SK-N-SH (cell line): ENCODE measurements at regions not wholly inside any gene's neighbourhood (a gene's known extent, or its start where the extent isn't known, plus 50 kb on each side); places are given as distances from the start of the nearest gene placed in this dataset.

Experiments
- CTCF ChIA-PET: fragments of 300-600, 350-600 bp; formaldehyde crosslinking; extraction: SDS; loops from one replicate; lab custom pipeline; 2021; lab: Yijun Ruan, JAX
- POLR2A ChIA-PET: fragments of 350-600 bp; sonication (Branson Sonifier 250); formaldehyde crosslinking; extraction: SDS; loops from one replicate; lab custom pipeline; 2020; ENCODE audit warnings: antibody characterized with exemption, inconsistent platforms; lab: Yijun Ruan, JAX
- DNase-seq: peaks from one replicate; pipeline ENCODE4 v3.0.0; 2012
- H2AFZ ChIP-seq: fragments of 200-600 bp; sonication (generic); 2 replicates; pipeline ENCODE4 v1.8.1; 2016; ENCODE audit warnings: antibody characterized with exemption, mild to moderate bottlenecking, low read depth
- H3F3A ChIP-seq: fragments of 200-600 bp; sonication (generic); replicated peaks from 2 replicates; pipeline ENCODE3; 2016; ENCODE audit warnings: antibody characterized with exemption, mild to moderate bottlenecking; ENCODE audit not compliant: insufficient read depth
- H3K27ac ChIP-seq, 2 experiments: fragments of 200-500 bp in 1 of 2; fragments of 200-600 bp in 1 of 2; sonication (Bioruptor generic) in 1 of 2; sonication (generic), shearing (Covaris generic) in 1 of 2; 2 replicates each; pipeline versions ENCODE4 v1.5.1 to v1.6.1; 2014 to 2016; ENCODE audit warnings: low read depth in 2 of 2, inconsistent platforms in 1 of 2, low read length in 1 of 2, mild to moderate bottlenecking in 1 of 2, mixed read lengths in 1 of 2
- H3K27me3 ChIP-seq: fragments of 200-600 bp; sonication (generic), shearing (Covaris generic); 2 replicates; pipeline ENCODE4 v1.6.1; 2016; ENCODE audit warnings: mixed run types; ENCODE audit not compliant: insufficient read depth
- H3K36me3 ChIP-seq, 2 experiments: fragments of 200-500 bp in 1 of 2; fragments of 200-600 bp in 1 of 2; sonication (Bioruptor generic) in 1 of 2; sonication (generic) in 1 of 2; replicated peaks in 1 of 2; 2 replicates each; pipeline versions ENCODE3 to v1.5.1; 2014 to 2016; ENCODE audit warnings: low read length in 1 of 2, mild to moderate bottlenecking in 1 of 2; ENCODE audit not compliant: insufficient read depth in 2 of 2, control insufficient read depth in 1 of 2
- H3K4me1 ChIP-seq, 2 experiments: fragments of 200-500 bp in 1 of 2; fragments of 200-600 bp in 1 of 2; sonication (Bioruptor generic) in 1 of 2; sonication (generic), shearing (Covaris generic) in 1 of 2; 2 replicates each; pipeline versions ENCODE4 v1.5.1 to v1.6.1; 2014 to 2016; ENCODE audit warnings: low read depth in 1 of 2, low read length in 1 of 2, mixed run types in 1 of 2; ENCODE audit not compliant: insufficient read depth in 2 of 2, control insufficient read depth in 1 of 2
- H3K4me2 ChIP-seq: fragments of 200-600 bp; sonication (generic), shearing (Covaris generic); 2 replicates; pipeline ENCODE4 v1.6.1; 2017; ENCODE audit warnings: mixed run types
- H3K4me3 ChIP-seq, 2 experiments: fragments of 200-500 bp in 1 of 2; fragments of 200-600 bp in 1 of 2; sonication (Bioruptor generic) in 1 of 2; sonication (generic), shearing (Covaris generic) in 1 of 2; 2 replicates each; pipeline versions ENCODE4 v1.5.1 to v1.8.1; 2014 to 2016; ENCODE audit warnings: low read depth in 2 of 2, inconsistent platforms in 1 of 2, low read length in 1 of 2, mild to moderate bottlenecking in 1 of 2, mixed read lengths in 1 of 2, moderate library complexity in 1 of 2
- H3K79me2 ChIP-seq: fragments of 200-600 bp; sonication (generic); 2 replicates; pipeline ENCODE4 v1.8.1; 2017; ENCODE audit warnings: mild to moderate bottlenecking; ENCODE audit not compliant: insufficient read depth
- H3K9ac ChIP-seq: fragments of 200-600 bp; sonication (generic); 2 replicates; pipeline ENCODE4 v1.6.1; 2017; ENCODE audit warnings: mixed run types
- H3K9me2 ChIP-seq: fragments of 200-600 bp; sonication (generic); 2 replicates; pipeline ENCODE4 v1.6.1; 2017; ENCODE audit warnings: mixed run types
- H3K9me3 ChIP-seq: fragments of 200-600 bp; sonication (generic); 2 replicates; pipeline ENCODE4 v1.6.1; 2017; ENCODE audit warnings: mixed run types, mild to moderate bottlenecking, moderate library complexity
- H4K20me1 ChIP-seq: fragments of 200-600 bp; sonication (generic); 2 replicates; pipeline ENCODE4 v1.6.1; 2017; ENCODE audit warnings: mild to moderate bottlenecking, mixed run types; ENCODE audit not compliant: insufficient read depth
- CHD2 ChIP-seq: fragments of 150-350 bp; IDR thresholded peaks from 2 replicates; pipeline ENCODE4 v1.6.1; 2018; ENCODE audit warnings: low read length; ENCODE audit not compliant: partially characterized antibody
- FOSL2 ChIP-seq: IDR thresholded peaks from 2 replicates; pipeline ENCODE4 v1.4.0; 2012; ENCODE audit warnings: low read depth, mild to moderate bottlenecking, moderate library complexity, borderline replicate concordance
- FOXM1 ChIP-seq: IDR thresholded peaks from 2 replicates; pipeline ENCODE4 v1.4.0; 2012; ENCODE audit warnings: low read depth, mild to moderate bottlenecking
- GABPA ChIP-seq: IDR thresholded peaks from 2 replicates; pipeline ENCODE4 v1.4.0; 2012; ENCODE audit warnings: low read depth, mild to moderate bottlenecking
- GATA2 ChIP-seq: sonication (generic); formaldehyde crosslinking; IDR thresholded peaks from 2 replicates; pipeline ENCODE4 v1.5.0; 2020; ENCODE audit warnings: mild to moderate bottlenecking, missing genetic modification reagents
- MEF2A ChIP-seq: IDR thresholded peaks from 2 replicates; pipeline ENCODE4 v1.4.0; 2012; ENCODE audit warnings: low read depth, borderline replicate concordance
- MXI1 ChIP-seq: IDR thresholded peaks from 2 replicates; pipeline ENCODE4 v1.6.1; 2012; ENCODE audit warnings: mild to moderate bottlenecking, low read depth, low read length, improper control_type of control experiment
- NFIC ChIP-seq: IDR thresholded peaks from 2 replicates; pipeline ENCODE4 v1.4.0; 2012; ENCODE audit warnings: borderline replicate concordance
- POLR2AphosphoS5 ChIP-seq: IDR thresholded peaks from 2 replicates; pipeline ENCODE4 v1.6.1; 2012; ENCODE audit warnings: low read depth, low read length
- RCOR1 ChIP-seq: fragments of 150-350 bp; IDR thresholded peaks from 2 replicates; pipeline ENCODE4 v1.6.1; 2017; ENCODE audit warnings: antibody characterized with exemption, low read length
- RFX5 ChIP-seq: IDR thresholded peaks from 2 replicates; pipeline ENCODE4 v1.6.1; 2012; ENCODE audit warnings: mild to moderate bottlenecking, improper control_type of control experiment, low read length
- SMC3 ChIP-seq: IDR thresholded peaks from 2 replicates; pipeline ENCODE4 v1.6.1; 2012; ENCODE audit warnings: low read depth, low read length, improper control_type of control experiment
- TAF1 ChIP-seq: IDR thresholded peaks from 2 replicates; pipeline ENCODE4 v1.6.1; 2012; ENCODE audit warnings: low read depth, mild to moderate bottlenecking, low read length, moderate library complexity, borderline replicate concordance
- TEAD4 ChIP-seq: IDR thresholded peaks from 2 replicates; pipeline ENCODE4 v1.4.0; 2012; ENCODE audit warnings: mild to moderate bottlenecking, borderline replicate concordance; ENCODE audit not compliant: insufficient read depth
- WGBS: methylation state at CpG from one replicate; pipeline ENCODE4 v1.1.6; 2017; ENCODE audit warnings: low lambda C conversion rate; 5-methylcytosine and 5-hydroxymethylcytosine counted together
- TF ChIP-seq, protein P1 (sequence below): fragments of 150-350 bp; IDR thresholded peaks from 2 replicates; pipeline ENCODE4 v1.6.1; 2016; ENCODE audit warnings: mild to moderate bottlenecking, low read depth, low read length
- TF ChIP-seq, protein P2 (sequence below): IDR thresholded peaks from 2 replicates; pipeline ENCODE4 v1.6.1; 2012; ENCODE audit warnings: mild to moderate bottlenecking, low read depth, low read length, moderate library complexity
- TF ChIP-seq, protein P3 (sequence below): IDR thresholded peaks from 2 replicates; pipeline ENCODE4 v1.4.0; 2012; ENCODE audit warnings: low read depth

DNA sequence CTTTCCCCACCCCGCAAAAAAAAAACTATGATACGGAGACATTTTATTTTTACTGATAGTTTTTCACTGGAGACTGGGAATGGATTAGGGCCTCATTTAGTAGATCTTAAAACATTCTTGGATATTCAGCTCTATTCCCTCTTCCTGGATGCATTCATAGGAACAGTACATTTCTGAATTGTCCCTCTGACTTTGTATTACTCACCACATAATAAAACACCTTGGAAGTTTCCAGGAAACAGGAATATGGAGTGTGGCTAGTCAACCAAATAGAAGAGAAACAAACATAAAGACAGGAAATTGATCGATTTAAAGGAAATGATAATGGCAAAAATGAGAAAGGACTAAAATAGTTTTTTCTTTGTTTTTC is 147.7 kb downstream of the GPX5 start:
- Histone ChIP-seq H3K4me2 (peak overlapping the region; percentile 92; the same call in 1 of the 2 replicates), H3K4me3 (peak overlapping the region; percentile 56 to 68; a peak in 2 of 4 replicates), H3K9ac (no peak overlapping the region), H3K9me3 (no peaks in the 10 kb centered on the region), H2AFZ (0 out of 2 replicates have a peak overlapping the region, but pooled peaks have one; percentile 81), H3K27me3 (no peaks in the 10 kb centered on the region), H3K27ac (no peak overlapping the region), H3K36me3 (no peaks in the 10 kb centered on the region), H3K9me2 (no peaks in the 10 kb centered on the region)
- CTCF ChIA-PET: interaction anchor here (0.7 to 1.8 kb wide), 8 partner anchors 11 to 309 kb away, joined by 3 to 5 read pairs (median 3); no protein-coding TSS in a partner anchor
- POLR2A ChIA-PET: no interaction called here
- DNase-seq: no peak
- TF ChIP-seq MEF2A: no peak
- TF ChIP-seq, all 33 proteins: peak for 0
- no peaks in the 10 kb centered on the region for H4K20me1 ChIP-seq
- H3K79me2 ChIP-seq: no peaks in the 10 kb centered on the region
- 58% methylated on average over 3 of the region's 3 CpGs for WGBS
- no peaks in the 10 kb centered on the region; a peak in 1 of 4 replicates for H3K4me1 ChIP-seq
- H3F3A ChIP-seq: no peaks in the 10 kb centered on the region

DNA sequence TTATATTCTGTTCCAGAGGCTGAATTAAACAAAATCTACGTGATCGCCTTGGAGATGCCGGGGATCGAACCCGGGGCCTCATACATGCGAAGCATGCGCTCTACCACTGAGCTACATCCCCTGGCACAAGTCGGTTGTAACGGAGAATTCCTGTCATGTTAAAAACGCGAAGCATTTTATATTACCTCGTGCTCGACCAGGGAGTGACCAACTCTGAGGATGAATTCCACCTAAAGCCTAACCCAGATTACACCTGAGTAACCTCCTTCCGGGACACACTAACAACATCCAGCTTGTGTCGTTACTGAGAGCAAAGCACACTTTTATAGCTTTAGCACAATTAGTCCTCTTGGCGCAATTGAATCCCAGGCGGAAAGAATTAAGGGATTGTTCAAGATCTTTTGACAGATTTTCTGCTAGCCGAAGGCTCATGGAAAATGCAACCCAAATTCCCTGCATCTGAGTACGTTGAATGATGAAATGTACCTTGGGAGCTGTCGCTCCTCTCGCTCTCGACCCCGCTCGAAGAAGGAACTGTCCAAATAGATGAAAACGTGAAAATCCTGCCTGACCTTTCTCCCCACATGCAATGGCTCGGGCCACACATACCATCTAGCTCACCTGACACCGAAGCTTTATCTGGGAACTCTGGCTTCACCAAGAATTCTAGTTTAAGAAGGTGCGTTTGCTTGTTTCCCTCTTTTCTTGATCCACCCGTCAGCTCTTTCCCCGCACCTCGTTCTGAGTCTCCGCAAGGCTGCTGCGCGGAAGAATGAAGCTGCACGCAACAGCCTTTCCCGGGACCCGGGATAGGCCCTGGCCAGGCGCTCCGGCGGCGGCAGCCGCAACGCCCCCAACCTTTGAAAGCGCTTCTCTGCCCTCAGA is 148.3 kb downstream of the GPX5 start:
- H3K9me2 ChIP-seq: no peaks in the 10 kb centered on the region
- TF ChIP-seq GABPA: no peak
- TF ChIP-seq RCOR1: peak; percentile 78
- peak; percentile 74 for TF ChIP-seq FOSL2
- TF ChIP-seq FOXM1: no peak
- no peak for TF ChIP-seq POLR2AphosphoS5
- TF ChIP-seq CHD2: peak; percentile 23
- no peak for TF ChIP-seq SMC3
- peak; percentile 79 for TF ChIP-seq MXI1
- TF ChIP-seq, protein P1, sequence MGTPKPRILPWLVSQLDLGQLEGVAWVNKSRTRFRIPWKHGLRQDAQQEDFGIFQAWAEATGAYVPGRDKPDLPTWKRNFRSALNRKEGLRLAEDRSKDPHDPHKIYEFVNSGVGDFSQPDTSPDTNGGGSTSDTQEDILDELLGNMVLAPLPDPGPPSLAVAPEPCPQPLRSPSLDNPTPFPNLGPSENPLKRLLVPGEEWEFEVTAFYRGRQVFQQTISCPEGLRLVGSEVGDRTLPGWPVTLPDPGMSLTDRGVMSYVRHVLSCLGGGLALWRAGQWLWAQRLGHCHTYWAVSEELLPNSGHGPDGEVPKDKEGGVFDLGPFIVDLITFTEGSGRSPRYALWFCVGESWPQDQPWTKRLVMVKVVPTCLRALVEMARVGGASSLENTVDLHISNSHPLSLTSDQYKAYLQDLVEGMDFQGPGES: no peak
- TF ChIP-seq, protein P2, sequence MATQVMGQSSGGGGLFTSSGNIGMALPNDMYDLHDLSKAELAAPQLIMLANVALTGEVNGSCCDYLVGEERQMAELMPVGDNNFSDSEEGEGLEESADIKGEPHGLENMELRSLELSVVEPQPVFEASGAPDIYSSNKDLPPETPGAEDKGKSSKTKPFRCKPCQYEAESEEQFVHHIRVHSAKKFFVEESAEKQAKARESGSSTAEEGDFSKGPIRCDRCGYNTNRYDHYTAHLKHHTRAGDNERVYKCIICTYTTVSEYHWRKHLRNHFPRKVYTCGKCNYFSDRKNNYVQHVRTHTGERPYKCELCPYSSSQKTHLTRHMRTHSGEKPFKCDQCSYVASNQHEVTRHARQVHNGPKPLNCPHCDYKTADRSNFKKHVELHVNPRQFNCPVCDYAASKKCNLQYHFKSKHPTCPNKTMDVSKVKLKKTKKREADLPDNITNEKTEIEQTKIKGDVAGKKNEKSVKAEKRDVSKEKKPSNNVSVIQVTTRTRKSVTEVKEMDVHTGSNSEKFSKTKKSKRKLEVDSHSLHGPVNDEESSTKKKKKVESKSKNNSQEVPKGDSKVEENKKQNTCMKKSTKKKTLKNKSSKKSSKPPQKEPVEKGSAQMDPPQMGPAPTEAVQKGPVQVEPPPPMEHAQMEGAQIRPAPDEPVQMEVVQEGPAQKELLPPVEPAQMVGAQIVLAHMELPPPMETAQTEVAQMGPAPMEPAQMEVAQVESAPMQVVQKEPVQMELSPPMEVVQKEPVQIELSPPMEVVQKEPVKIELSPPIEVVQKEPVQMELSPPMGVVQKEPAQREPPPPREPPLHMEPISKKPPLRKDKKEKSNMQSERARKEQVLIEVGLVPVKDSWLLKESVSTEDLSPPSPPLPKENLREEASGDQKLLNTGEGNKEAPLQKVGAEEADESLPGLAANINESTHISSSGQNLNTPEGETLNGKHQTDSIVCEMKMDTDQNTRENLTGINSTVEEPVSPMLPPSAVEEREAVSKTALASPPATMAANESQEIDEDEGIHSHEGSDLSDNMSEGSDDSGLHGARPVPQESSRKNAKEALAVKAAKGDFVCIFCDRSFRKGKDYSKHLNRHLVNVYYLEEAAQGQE: peak; percentile 74
- TF ChIP-seq NFIC: no peak
- TF ChIP-seq TAF1: no peak
- TF ChIP-seq, protein P3, sequence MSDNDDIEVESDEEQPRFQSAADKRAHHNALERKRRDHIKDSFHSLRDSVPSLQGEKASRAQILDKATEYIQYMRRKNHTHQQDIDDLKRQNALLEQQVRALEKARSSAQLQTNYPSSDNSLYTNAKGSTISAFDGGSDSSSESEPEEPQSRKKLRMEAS: peak; percentile 83
- TF ChIP-seq RFX5: no peak
- no peak for TF ChIP-seq GATA2
- peak; percentile 87 for TF ChIP-seq TEAD4
- no peak for TF ChIP-seq MEF2A
- TF ChIP-seq, all 33 proteins: peak for 7
- Histone ChIP-seq H3K4me2 (peak overlapping the region; percentile 92), H4K20me1 (no peaks in the 10 kb centered on the region), H3K27me3 (no peaks in the 10 kb centered on the region), H3K4me1 (no peaks in the 10 kb centered on the region; a peak in 1 of 4 replicates), H3K9ac (peak overlapping the region; percentile 7; the same call in 1 of the 2 replicates), H2AFZ (peak overlapping the region; percentile 81; the same call in 1 of the 2 replicates), H3K27ac (no peak overlapping the region), H3K4me3 (peak overlapping the region; percentile 56 to 68), H3K9me3 (no peaks in the 10 kb centered on the region), H3F3A (no peaks in the 10 kb centered on the region), H3K79me2 (no peaks in the 10 kb centered on the region), H3K36me3 (no peaks in the 10 kb centered on the region)
- ChIA-PET POLR2A (no interaction called here), CTCF (interaction anchor here (0.8 to 1.8 kb wide), 8 partner anchors 11 to 342 kb away, joined by 3 to 5 read pairs (median 3); no protein-coding TSS in a partner anchor)
- WGBS: 2% methylated on average over 44 of the region's 44 CpGs
- peak; percentile 75 for DNase-seq
